ENCODE measurements at regions not wholly inside any gene's neighbourhood (a gene's known extent, or its start where the extent isn't known, plus 50 kb on each side); places are given as distances from the start of the nearest gene placed in this dataset.
"Not testable (repeated sequence)": the region's sequence is repeated elsewhere in the genome, so short reads cannot be mapped to it uniquely, and the experiment has no call there.

DNA sequence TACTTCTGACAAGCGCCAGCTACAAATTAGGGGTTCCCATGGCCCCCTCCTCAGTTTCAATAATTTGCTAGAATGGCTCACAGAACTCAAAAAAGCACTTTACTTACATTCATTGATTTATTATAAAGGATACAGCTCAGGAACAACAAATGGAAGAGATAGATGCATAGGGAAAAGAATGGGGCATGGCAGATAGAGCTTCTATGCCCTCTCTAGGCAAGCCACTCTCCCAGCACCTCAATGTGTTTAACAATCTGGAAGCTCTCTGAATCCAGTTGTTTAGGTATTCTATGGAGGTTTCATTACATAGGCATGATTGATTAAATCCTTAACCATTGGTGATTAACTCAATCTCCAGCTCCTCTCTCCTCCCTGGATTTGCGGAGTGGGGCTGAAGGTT, 184.5 kb upstream of the DAAM1 start:
- H3K9me3 ChIP-seq (ENCODE audit: insufficient read depth, low read length) = peaks cover 7% of the 10 kb centered on the region; the same call in 1 of the 2 replicates
- H3K36me3 ChIP-seq (ENCODE audit: insufficient read depth, insufficient read length, low read length) = no peaks in the 10 kb centered on the region
- H3K9ac ChIP-seq (ENCODE audit: insufficient read length, low read depth) = no peak overlapping the region
- no peak for DNase-seq (ENCODE audit: low read depth, low spot score)
- H3K4me3 ChIP-seq (ENCODE audit: insufficient read length, low read depth) = no peak overlapping the region
- TF ChIP-seq YY1 (IDR thresholded peaks at IDR 0.05; ENCODE audit: insufficient read depth, insufficient read length) = no peak
- TF ChIP-seq SUZ12 (IDR thresholded peaks at IDR 0.05; ENCODE audit: extremely low read depth, insufficient read depth, insufficient read length) = no peak
- no peak for TF ChIP-seq ZNF274 (IDR thresholded peaks at IDR 0.05; ENCODE audit: low read depth, low read length)
- H3K27me3 ChIP-seq (ENCODE audit: insufficient read depth, insufficient read length) = no peaks in the 10 kb centered on the region
- no peaks in the 10 kb centered on the region for H3K4me1 ChIP-seq (ENCODE audit: insufficient read depth, insufficient read length)

DNA sequence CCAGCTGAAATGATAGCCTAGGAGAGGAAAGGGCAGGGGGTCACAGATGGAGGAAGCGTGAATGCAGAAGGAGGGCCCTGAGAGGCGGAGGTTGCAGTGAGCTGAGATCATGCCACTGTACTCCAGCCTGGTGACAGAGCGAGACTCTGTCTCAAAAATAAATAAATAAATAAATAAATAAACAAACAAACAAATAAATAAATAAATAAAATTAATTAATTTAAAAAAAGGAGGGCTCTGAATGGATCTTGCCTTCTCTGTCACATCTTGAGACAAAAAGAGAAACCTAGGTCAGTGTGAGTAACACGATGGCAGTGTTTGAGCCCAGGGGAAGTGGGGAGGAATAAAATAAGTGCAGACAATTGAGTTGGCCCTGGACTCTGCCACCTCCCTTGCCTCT, 182.3 kb upstream of the DAAM1 start:
- not testable (repeated sequence) for H3K27me3 ChIP-seq (ENCODE audit: insufficient read depth, insufficient read length)

DNA sequence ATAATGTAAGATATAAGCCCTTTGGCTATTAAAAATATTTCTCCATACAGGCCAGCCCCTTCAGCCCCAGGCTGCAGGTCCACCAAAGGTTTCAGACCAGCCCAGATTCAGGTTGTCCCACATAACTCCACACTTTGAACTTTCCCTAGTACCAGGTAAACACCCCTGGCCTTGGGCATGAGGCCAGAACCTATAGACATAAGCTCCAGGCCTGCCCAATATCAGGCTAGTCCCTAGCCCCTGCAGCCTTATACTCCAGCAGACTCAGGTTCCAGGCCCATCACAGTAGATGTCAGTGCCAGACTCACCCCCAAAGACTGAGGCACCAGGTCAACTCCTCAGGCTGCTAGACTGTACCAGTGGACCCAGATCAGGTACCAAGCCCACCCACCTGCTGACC, 178.5 kb upstream of the DAAM1 start:
- Histone ChIP-seq H3K27me3 (ENCODE audit: insufficient read depth, insufficient read length) (no peaks in the 10 kb centered on the region), H3K36me3 (ENCODE audit: insufficient read depth, insufficient read length, low read length) (no peaks in the 10 kb centered on the region), H3K4me3 (ENCODE audit: insufficient read length, low read depth) (no peak overlapping the region), H3K4me1 (ENCODE audit: insufficient read depth, insufficient read length) (no peaks in the 10 kb centered on the region), H3K9me3 (ENCODE audit: insufficient read depth, low read length) (peaks cover 7% of the 10 kb centered on the region), H3K9ac (ENCODE audit: insufficient read length, low read depth) (no peak overlapping the region)
- TF ChIP-seq SUZ12 (IDR thresholded peaks at IDR 0.05; ENCODE audit: extremely low read depth, insufficient read depth, insufficient read length) (no peak), YY1 (IDR thresholded peaks at IDR 0.05; ENCODE audit: insufficient read depth, insufficient read length) (no peak), ZNF274 (IDR thresholded peaks at IDR 0.05; ENCODE audit: low read depth, low read length) (no peak)
- no peak for DNase-seq (ENCODE audit: low read depth, low spot score)

More for the DNA sequence above, 182.3 kb upstream of the DAAM1 start:
- DNase-seq (ENCODE audit: low read depth, low spot score); H3K36me3 ChIP-seq (ENCODE audit: insufficient read depth, insufficient read length, low read length); H3K4me1 ChIP-seq (ENCODE audit: insufficient read depth, insufficient read length); H3K9ac ChIP-seq (ENCODE audit: insufficient read length, low read depth); H3K9me3 ChIP-seq (ENCODE audit: insufficient read depth, low read length); H3K4me3 ChIP-seq (ENCODE audit: insufficient read length, low read depth): not testable (repeated sequence)

DNA sequence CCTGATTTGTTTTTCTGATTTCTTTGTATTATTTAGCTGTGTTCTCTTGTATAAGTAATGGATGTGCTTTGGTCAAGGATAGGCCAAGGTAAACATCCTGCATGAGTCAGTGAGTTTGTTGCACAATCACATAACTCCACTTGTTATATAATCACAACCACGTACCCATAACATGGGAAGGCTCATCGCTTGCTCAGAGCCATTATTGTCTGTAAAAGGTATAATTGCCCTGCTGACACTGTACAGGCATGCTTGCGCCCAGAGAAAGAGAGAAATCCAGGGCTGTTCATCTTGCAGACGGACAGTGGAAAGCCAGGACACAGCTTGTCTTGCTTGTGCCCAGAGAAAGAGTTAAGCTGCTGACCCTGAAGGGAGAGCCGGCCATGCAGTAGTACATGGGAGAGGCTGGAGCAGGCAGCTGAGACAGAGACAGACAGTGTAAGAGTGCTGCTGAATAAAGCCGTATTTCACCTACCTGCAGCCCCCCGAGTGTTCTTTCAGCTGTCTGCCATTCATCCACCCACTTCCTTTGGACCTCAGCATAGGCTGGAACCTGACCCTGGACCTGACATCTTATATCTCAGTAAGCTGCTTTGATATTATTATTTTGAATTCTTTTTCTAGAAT, 174.7 kb upstream of the DAAM1 start:
- no peaks in the 10 kb centered on the region for H3K27me3 ChIP-seq (ENCODE audit: insufficient read depth, insufficient read length)
- no peaks in the 10 kb centered on the region for H3K36me3 ChIP-seq (ENCODE audit: insufficient read depth, insufficient read length, low read length)
- H3K9me3 ChIP-seq (ENCODE audit: insufficient read depth, low read length) = peaks cover 7% of the 10 kb centered on the region
- no peak overlapping the region for H3K9ac ChIP-seq (ENCODE audit: insufficient read length, low read depth)
- H3K4me1 ChIP-seq (ENCODE audit: insufficient read depth, insufficient read length) = no peaks in the 10 kb centered on the region
- no peak overlapping the region for H3K4me3 ChIP-seq (ENCODE audit: insufficient read length, low read depth)
- no peak for TF ChIP-seq YY1 (IDR thresholded peaks at IDR 0.05; ENCODE audit: insufficient read depth, insufficient read length)
- no peak for TF ChIP-seq ZNF274 (IDR thresholded peaks at IDR 0.05; ENCODE audit: low read depth, low read length)
- no peak for TF ChIP-seq SUZ12 (IDR thresholded peaks at IDR 0.05; ENCODE audit: extremely low read depth, insufficient read depth, insufficient read length)
- no peak for DNase-seq (ENCODE audit: low read depth, low spot score)

DNA sequence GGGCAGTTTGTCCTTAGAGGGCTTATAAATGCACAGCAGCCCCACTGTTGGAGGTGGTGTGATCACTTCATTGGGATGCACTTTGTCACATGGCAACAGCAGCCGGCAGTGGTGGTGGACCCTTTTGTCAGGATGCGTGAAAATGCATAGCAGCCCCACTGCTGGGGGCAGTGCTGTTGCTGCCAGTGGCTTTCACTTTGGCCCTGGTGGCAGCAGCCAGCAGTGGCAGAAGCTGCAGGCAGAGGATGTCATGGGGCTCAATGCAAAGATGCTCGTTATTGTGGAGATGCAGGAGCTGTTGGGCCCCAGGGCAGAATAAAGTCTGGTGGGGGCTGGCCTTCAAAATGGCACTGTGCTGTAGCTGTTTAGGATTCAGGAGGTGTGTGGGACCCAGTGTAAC, 173.0 kb upstream of the DAAM1 start:
- H3K9ac ChIP-seq (ENCODE audit: insufficient read length, low read depth) = no peak overlapping the region
- no peak for TF ChIP-seq SUZ12 (IDR thresholded peaks at IDR 0.05; ENCODE audit: extremely low read depth, insufficient read depth, insufficient read length)
- TF ChIP-seq YY1 (IDR thresholded peaks at IDR 0.05; ENCODE audit: insufficient read depth, insufficient read length) = no peak
- TF ChIP-seq ZNF274 (IDR thresholded peaks at IDR 0.05; ENCODE audit: low read depth, low read length) = no peak
- DNase-seq (ENCODE audit: low read depth, low spot score) = no peak

DNA sequence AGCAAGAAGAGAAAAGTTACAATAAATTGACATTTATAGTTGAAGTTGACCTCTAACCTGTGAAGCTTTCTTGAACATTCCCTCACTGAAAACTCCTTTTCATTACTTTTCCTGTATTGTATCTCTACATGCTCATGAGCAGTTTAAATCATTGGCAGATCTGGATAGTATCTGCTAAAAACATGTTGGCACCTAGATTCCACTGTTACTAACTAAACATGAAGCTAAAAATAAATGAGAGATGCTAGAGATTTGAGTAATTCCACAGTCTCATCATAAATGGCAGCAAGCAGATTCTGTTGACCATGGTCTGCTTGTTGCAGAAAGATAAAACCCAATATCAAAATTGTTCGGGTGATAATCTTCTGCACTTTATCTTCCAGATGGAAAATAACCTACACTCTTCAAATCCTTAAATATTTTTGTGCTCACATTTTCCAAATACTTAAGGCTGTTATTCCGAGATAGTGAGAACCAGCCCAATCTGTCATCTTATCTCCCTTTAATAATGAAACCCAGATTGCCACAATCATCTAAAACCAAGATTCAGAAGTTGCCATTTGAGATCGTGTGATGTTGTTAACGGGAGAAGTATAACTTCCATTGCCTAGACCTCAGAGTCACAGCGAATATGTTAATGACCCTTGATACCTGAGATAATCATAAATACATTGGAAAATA, 171.0 kb upstream of the DAAM1 start:
- Histone ChIP-seq H3K9ac (ENCODE audit: insufficient read length, low read depth) (no peak overlapping the region), H3K4me3 (ENCODE audit: insufficient read length, low read depth) (no peak overlapping the region), H3K27me3 (ENCODE audit: insufficient read depth, insufficient read length) (no peaks in the 10 kb centered on the region), H3K9me3 (ENCODE audit: insufficient read depth, low read length) (peaks cover 3% of the 10 kb centered on the region), H3K36me3 (ENCODE audit: insufficient read depth, insufficient read length, low read length) (no peaks in the 10 kb centered on the region), H3K4me1 (ENCODE audit: insufficient read depth, insufficient read length) (no peaks in the 10 kb centered on the region)
- no peak for TF ChIP-seq SUZ12 (IDR thresholded peaks at IDR 0.05; ENCODE audit: extremely low read depth, insufficient read depth, insufficient read length)
- TF ChIP-seq YY1 (IDR thresholded peaks at IDR 0.05; ENCODE audit: insufficient read depth, insufficient read length) = no peak
- no peak for TF ChIP-seq ZNF274 (IDR thresholded peaks at IDR 0.05; ENCODE audit: low read depth, low read length)
- DNase-seq (ENCODE audit: low read depth, low spot score) = no peak

More for the DNA sequence above, 173.0 kb upstream of the DAAM1 start:
- Histone ChIP-seq H3K36me3 (ENCODE audit: insufficient read depth, insufficient read length, low read length) (no peaks in the 10 kb centered on the region), H3K4me1 (ENCODE audit: insufficient read depth, insufficient read length) (no peaks in the 10 kb centered on the region), H3K9me3 (ENCODE audit: insufficient read depth, low read length) (peaks cover 7% of the 10 kb centered on the region), H3K4me3 (ENCODE audit: insufficient read length, low read depth) (no peak overlapping the region), H3K27me3 (ENCODE audit: insufficient read depth, insufficient read length) (no peaks in the 10 kb centered on the region)

DNA sequence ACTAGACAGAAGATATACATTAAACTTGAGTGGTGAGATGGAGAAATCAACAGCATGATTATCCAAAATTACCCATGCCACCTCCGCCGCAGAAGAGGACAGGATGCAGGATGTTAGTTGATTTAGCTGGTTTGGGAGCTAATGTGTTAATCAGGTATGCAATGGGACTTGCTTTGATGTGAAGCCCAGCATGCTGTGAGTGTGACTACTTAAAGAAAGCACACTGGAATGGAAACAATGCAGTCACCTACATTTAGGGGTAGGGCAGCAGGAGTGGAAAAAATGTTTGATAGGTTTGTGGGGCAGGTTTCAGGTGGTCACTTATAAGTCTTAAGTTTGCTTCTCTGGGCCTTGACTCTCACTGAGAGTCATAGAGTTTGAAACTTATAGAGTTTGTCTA, 170.0 kb upstream of the DAAM1 start:
- Histone ChIP-seq H3K4me1 (ENCODE audit: insufficient read depth, insufficient read length) (no peaks in the 10 kb centered on the region), H3K4me3 (ENCODE audit: insufficient read length, low read depth) (no peak overlapping the region), H3K9ac (ENCODE audit: insufficient read length, low read depth) (no peak overlapping the region), H3K9me3 (ENCODE audit: insufficient read depth, low read length) (no peaks in the 10 kb centered on the region), H3K27me3 (ENCODE audit: insufficient read depth, insufficient read length) (no peaks in the 10 kb centered on the region), H3K36me3 (ENCODE audit: insufficient read depth, insufficient read length, low read length) (no peaks in the 10 kb centered on the region)
- no peak for TF ChIP-seq YY1 (IDR thresholded peaks at IDR 0.05; ENCODE audit: insufficient read depth, insufficient read length)
- TF ChIP-seq SUZ12 (IDR thresholded peaks at IDR 0.05; ENCODE audit: extremely low read depth, insufficient read depth, insufficient read length) = no peak
- TF ChIP-seq ZNF274 (IDR thresholded peaks at IDR 0.05; ENCODE audit: low read depth, low read length) = no peak
- no peak for DNase-seq (ENCODE audit: low read depth, low spot score)

All from NT2/D1 (cell line).